ENCODE measurements at regions not wholly inside any gene's neighbourhood (a gene's known extent, or its start where the extent isn't known, plus 50 kb on each side); places are given as distances from the start of the nearest gene placed in this dataset.
A peak's percentile ranks its signal among the peaks of the same experiment; 100 is the strongest.

- Histone ChIP-seq H3K9me2 (ENCODE audit: insufficient read depth) (no peaks in the 10 kb centered on the region), H3K79me2 (ENCODE audit: low read depth) (no peaks in the 10 kb centered on the region), H3K27ac (no peak overlapping the region), H2AFZ (no peak overlapping the region), H3K4me1 (replicated peaks; ENCODE audit: insufficient read depth) (no peaks in the 10 kb centered on the region), H3K4me3 (no peak overlapping the region), H3F3A (ENCODE audit: insufficient read depth, low read depth) (no peaks in the 10 kb centered on the region), H3K4me2 (no peak overlapping the region), H3K9me3 (ENCODE audit: insufficient read depth, low read depth) (no peaks in the 10 kb centered on the region), H3K27me3 (ENCODE audit: insufficient read depth, low read depth) (no peaks in the 10 kb centered on the region; the same call in 1 of the 2 replicates), H3K36me3 (ENCODE audit: low read depth) (no peaks in the 10 kb centered on the region), H4K20me1 (ENCODE audit: insufficient read depth) (no peaks in the 10 kb centered on the region)
- BruUV-seq (replicated peaks) = no TSS peak
- DNase-seq = no peak
- POLR2A ChIA-PET (ENCODE audit: unreplicated experiment) = interaction anchor here (0.7 kb wide), 1 partner anchor 39 kb away, joined by 5 read pairs; no protein-coding TSS in a partner anchor
- no peak for TF ChIP-seq EZH2 (IDR thresholded peaks at IDR 0.05; ENCODE audit: low read depth)
- TF ChIP-seq, protein P1, sequence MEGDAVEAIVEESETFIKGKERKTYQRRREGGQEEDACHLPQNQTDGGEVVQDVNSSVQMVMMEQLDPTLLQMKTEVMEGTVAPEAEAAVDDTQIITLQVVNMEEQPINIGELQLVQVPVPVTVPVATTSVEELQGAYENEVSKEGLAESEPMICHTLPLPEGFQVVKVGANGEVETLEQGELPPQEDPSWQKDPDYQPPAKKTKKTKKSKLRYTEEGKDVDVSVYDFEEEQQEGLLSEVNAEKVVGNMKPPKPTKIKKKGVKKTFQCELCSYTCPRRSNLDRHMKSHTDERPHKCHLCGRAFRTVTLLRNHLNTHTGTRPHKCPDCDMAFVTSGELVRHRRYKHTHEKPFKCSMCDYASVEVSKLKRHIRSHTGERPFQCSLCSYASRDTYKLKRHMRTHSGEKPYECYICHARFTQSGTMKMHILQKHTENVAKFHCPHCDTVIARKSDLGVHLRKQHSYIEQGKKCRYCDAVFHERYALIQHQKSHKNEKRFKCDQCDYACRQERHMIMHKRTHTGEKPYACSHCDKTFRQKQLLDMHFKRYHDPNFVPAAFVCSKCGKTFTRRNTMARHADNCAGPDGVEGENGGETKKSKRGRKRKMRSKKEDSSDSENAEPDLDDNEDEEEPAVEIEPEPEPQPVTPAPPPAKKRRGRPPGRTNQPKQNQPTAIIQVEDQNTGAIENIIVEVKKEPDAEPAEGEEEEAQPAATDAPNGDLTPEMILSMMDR (conservative IDR thresholded peaks at IDR 0.05) = no peak
- CTCF ChIA-PET = no interaction called here
- intact Hi-C loops (cut with micrococcal nuclease; ENCODE audit: unreplicated experiment) = no loop called here
Observed at GRCh38 chr2:128727404-128727803, 408.7 kb upstream of the HS6ST1 start.

DNA sequence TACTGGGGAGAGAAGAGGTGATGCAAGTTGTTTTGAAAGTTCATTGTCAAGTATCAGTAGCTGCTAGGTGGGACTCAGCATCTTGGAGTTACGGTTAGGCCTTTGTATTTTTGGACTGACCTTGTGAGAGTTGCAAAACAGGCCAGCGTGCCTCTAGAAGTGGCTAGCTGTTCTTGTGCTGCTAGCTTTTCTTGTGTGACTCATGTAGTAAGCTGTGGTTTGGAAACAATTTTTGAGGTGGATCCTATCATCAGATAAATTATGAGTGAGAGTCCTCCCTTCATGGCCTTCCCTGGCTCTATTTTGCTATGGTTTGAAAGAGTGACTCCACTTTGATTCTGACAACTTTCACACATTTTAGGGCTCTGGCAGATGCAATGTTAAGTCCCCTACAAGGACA, 409.2 kb upstream of the HS6ST1 start:
- CTCF ChIA-PET = no interaction called here

DNA sequence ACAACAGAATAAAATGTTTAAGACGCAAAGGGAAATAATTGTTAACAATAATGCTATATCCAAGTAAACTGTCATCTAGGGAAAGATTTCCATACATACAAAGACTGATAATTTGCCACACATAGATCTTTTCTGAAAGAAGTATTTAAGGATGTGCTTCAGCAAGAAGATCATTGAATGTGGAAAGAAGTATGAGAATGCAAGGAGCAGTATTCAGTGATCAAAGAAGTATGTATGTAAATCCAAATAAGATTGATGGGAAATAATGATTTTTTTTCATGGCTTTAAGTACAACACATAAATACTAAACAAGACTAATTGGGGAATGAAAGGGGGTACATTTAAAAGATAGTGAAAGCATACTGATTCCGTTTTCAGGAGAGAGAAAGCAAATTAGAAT, 410.4 kb upstream of the HS6ST1 start:
- TF ChIP-seq, protein P1 (conservative IDR thresholded peaks at IDR 0.05) = no peak
- no peak for TF ChIP-seq EZH2 (IDR thresholded peaks at IDR 0.05; ENCODE audit: low read depth)
- Histone ChIP-seq H3K4me1 (replicated peaks; ENCODE audit: insufficient read depth) (no peaks in the 10 kb centered on the region), H3K27me3 (ENCODE audit: insufficient read depth, low read depth) (no peaks in the 10 kb centered on the region; the same call in 1 of the 2 replicates), H3K9me3 (ENCODE audit: insufficient read depth, low read depth) (no peaks in the 10 kb centered on the region), H3K4me3 (no peak overlapping the region), H3K4me2 (no peak overlapping the region), H3K27ac (no peak overlapping the region), H4K20me1 (ENCODE audit: insufficient read depth) (no peaks in the 10 kb centered on the region), H2AFZ (no peak overlapping the region), H3K79me2 (ENCODE audit: low read depth) (no peaks in the 10 kb centered on the region), H3K9me2 (ENCODE audit: insufficient read depth) (no peaks in the 10 kb centered on the region), H3F3A (ENCODE audit: insufficient read depth, low read depth) (no peaks in the 10 kb centered on the region), H3K36me3 (ENCODE audit: low read depth) (no peaks in the 10 kb centered on the region)
- DNase-seq = no peak
- POLR2A ChIA-PET (ENCODE audit: unreplicated experiment) = no interaction called here
- intact Hi-C loops (cut with micrococcal nuclease; ENCODE audit: unreplicated experiment) = no loop called here
- CTCF ChIA-PET = no interaction called here
- no TSS peak for BruUV-seq (replicated peaks)

More for the DNA sequence above, 409.2 kb upstream of the HS6ST1 start:
- Histone ChIP-seq H3K4me2 (no peak overlapping the region), H3K79me2 (ENCODE audit: low read depth) (no peaks in the 10 kb centered on the region), H2AFZ (no peak overlapping the region), H3F3A (ENCODE audit: insufficient read depth, low read depth) (no peaks in the 10 kb centered on the region), H3K9me3 (ENCODE audit: insufficient read depth, low read depth) (no peaks in the 10 kb centered on the region), H3K36me3 (ENCODE audit: low read depth) (no peaks in the 10 kb centered on the region), H4K20me1 (ENCODE audit: insufficient read depth) (no peaks in the 10 kb centered on the region), H3K9me2 (ENCODE audit: insufficient read depth) (no peaks in the 10 kb centered on the region), H3K4me3 (no peak overlapping the region), H3K27ac (no peak overlapping the region), H3K27me3 (ENCODE audit: insufficient read depth, low read depth) (no peaks in the 10 kb centered on the region; the same call in 1 of the 2 replicates), H3K4me1 (replicated peaks; ENCODE audit: insufficient read depth) (no peaks in the 10 kb centered on the region)
- DNase-seq = peak in 1 of 2 experiments; percentile 74
- intact Hi-C loops (cut with micrococcal nuclease; ENCODE audit: unreplicated experiment) = no loop called here
- POLR2A ChIA-PET (ENCODE audit: unreplicated experiment) = interaction anchor here (0.7 kb wide), 1 partner anchor 39 kb away, joined by 5 read pairs; no protein-coding TSS in a partner anchor
- BruUV-seq (replicated peaks) = no TSS peak
- TF ChIP-seq, protein P1 (conservative IDR thresholded peaks at IDR 0.05) = no peak
- no peak for TF ChIP-seq EZH2 (IDR thresholded peaks at IDR 0.05; ENCODE audit: low read depth)
